ENCODE measurements at regions not wholly inside any gene's neighbourhood (a gene's known extent, or its start where the extent isn't known, plus 50 kb on each side); places are given as distances from the start of the nearest gene placed in this dataset.

DNA sequence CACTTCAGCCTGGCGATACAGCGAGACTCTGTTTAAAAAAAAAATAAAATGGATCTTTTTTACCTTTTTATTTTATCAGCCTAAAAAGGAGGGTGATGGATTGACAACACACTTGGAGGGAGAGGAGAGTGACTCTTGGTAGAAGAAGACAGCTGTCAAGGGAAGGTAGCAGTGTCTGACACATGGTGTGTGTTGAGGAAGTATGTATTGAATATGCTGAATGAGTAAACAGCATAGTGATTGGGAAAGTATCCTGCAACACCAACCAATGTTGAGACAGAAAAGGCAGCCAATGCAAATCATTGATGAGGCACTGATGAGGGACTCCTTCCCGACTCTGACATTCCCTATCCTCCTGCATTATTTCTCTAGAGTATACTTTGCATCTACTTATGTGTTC lies 306.4 kb downstream of the LPIN1 start:
- H3K4me3 ChIP-seq (ENCODE audit: low read depth, low read length), result no peak overlapping the region
- Mint-ChIP-seq H3K36me3 (no peaks in the 10 kb centered on the region), H3K4me3 (no peak overlapping the region), H3K4me1 (peaks cover 0 to 13% (median under 1%) of the 10 kb centered on the region in 4 donors), H3K27ac (no peak overlapping the region), H3K9me3 (peaks cover 0 to 9% (median 3%) of the 10 kb centered on the region in 7 donors), H3K27me3 (peaks cover 19% of the 10 kb centered on the region)
- no peak overlapping the region for H3K27ac ChIP-seq (ENCODE audit: insufficient read depth, low read length, poor library complexity, severe bottlenecking)
- H3K27me3 ChIP-seq (ENCODE audit: control insufficient read depth, insufficient read depth, low read length), result no peaks in the 10 kb centered on the region
- H3K4me1 ChIP-seq (ENCODE audit: control insufficient read depth, insufficient read depth, low read length, poor library complexity, severe bottlenecking), result no peaks in the 10 kb centered on the region
- H3K36me3 ChIP-seq (ENCODE audit: control insufficient read depth, insufficient read depth, low read length), result no peaks in the 10 kb centered on the region
- ATAC-seq (ENCODE audit: low read depth in 2 of 2) (no peak), DNase-seq (no peak)
- no peaks in the 10 kb centered on the region for H3K9me3 ChIP-seq (ENCODE audit: control insufficient read depth in 2 of 2, low read length in 2 of 2)

DNA sequence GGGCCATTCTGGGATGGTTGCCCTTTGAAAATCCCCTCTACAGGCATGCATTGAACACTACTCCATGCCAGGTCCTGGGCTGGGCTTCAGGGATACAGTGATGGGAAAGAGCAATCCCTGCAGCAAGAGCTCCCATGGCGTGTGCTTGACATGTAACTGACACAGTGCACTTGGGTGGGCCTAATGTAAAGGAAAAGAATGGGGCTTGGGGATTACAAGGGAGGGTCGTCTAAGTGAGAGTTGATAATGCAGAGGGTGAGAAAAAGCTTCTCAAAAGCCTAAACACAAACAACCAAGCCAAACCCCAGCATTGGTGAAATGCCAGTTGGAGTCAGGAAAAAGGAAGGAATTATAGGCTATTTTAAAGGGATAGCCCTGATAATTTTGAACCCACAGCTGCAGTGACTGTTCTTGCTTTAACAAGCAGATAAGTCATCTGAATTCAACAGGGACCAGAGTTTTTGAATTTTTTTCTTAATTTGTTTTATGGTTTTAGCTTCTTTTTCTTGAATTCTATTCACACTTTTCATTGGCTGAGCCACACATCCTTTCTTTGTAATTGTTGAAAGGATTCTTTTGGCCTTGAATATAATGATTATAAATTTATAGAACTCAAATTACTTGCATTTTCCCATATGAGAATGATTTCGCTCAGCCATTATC lies 308.7 kb downstream of the LPIN1 start:
- Histone ChIP-seq H3K4me1 (ENCODE audit: control insufficient read depth, insufficient read depth, low read length, poor library complexity, severe bottlenecking) (no peaks in the 10 kb centered on the region), H3K36me3 (ENCODE audit: control insufficient read depth, insufficient read depth, low read length) (no peaks in the 10 kb centered on the region)
- H3K4me1 Mint-ChIP-seq, result peaks cover 0 to 8% (median 4%) of the 10 kb centered on the region in 4 donors

GRCh38 chr2:12057436-12058166 lies 311.2 kb downstream of the LPIN1 start:
- no peaks in the 10 kb centered on the region for H3K36me3 ChIP-seq (ENCODE audit: control insufficient read depth, insufficient read depth, low read length)
- Mint-ChIP-seq H3K27me3 (peaks cover 29% of the 10 kb centered on the region), H3K27ac (peak overlapping the region in 1 of 3 donors; percentile 5), H3K4me1 (peaks cover 0 to 9% (median 1%) of the 10 kb centered on the region in 4 donors), H3K36me3 (no peaks in the 10 kb centered on the region), H3K9me3 (peaks cover 0 to 9% (median 2%) of the 10 kb centered on the region in 7 donors), H3K4me3 (no peak overlapping the region)
- peaks cover 4% of the 10 kb centered on the region for H3K27me3 ChIP-seq (ENCODE audit: control insufficient read depth, insufficient read depth, low read length)
- H3K9me3 ChIP-seq (ENCODE audit: control insufficient read depth in 2 of 2, low read length in 2 of 2), result no peaks in the 10 kb centered on the region
- DNase-seq, result no peak
- H3K4me3 ChIP-seq (ENCODE audit: low read depth, low read length), result no peak overlapping the region
- H3K4me1 ChIP-seq (ENCODE audit: control insufficient read depth, insufficient read depth, low read length, poor library complexity, severe bottlenecking), result no peaks in the 10 kb centered on the region
- peak; percentile 57 to 67 for ATAC-seq (ENCODE audit: low read depth in 2 of 2)
- H3K27ac ChIP-seq (ENCODE audit: insufficient read depth, low read length, poor library complexity, severe bottlenecking), result no peak overlapping the region

More for the DNA sequence above, 308.7 kb downstream of the LPIN1 start:
- peaks cover 4% of the 10 kb centered on the region for H3K27me3 ChIP-seq (ENCODE audit: control insufficient read depth, insufficient read depth, low read length)
- no peaks in the 10 kb centered on the region for H3K36me3 Mint-ChIP-seq
- H3K27ac Mint-ChIP-seq, result no peak overlapping the region
- ATAC-seq (ENCODE audit: low read depth in 2 of 2), result no peak
- no peak overlapping the region for H3K4me3 Mint-ChIP-seq
- H3K9me3 Mint-ChIP-seq, result peaks cover 0 to 9% (median 2%) of the 10 kb centered on the region in 7 donors
- no peak for DNase-seq
- peaks cover 28% of the 10 kb centered on the region for H3K27me3 Mint-ChIP-seq
- no peak overlapping the region for H3K4me3 ChIP-seq (ENCODE audit: low read depth, low read length)
- no peak overlapping the region for H3K27ac ChIP-seq (ENCODE audit: insufficient read depth, low read length, poor library complexity, severe bottlenecking)
- no peaks in the 10 kb centered on the region for H3K9me3 ChIP-seq (ENCODE audit: control insufficient read depth in 2 of 2, low read length in 2 of 2)

- Histone ChIP-seq H3K27ac (ENCODE audit: insufficient read depth, low read length, poor library complexity, severe bottlenecking) (no peak overlapping the region), H3K4me1 (ENCODE audit: control insufficient read depth, insufficient read depth, low read length, poor library complexity, severe bottlenecking) (no peaks in the 10 kb centered on the region), H3K36me3 (ENCODE audit: control insufficient read depth, insufficient read depth, low read length) (no peaks in the 10 kb centered on the region), H3K9me3 (ENCODE audit: control insufficient read depth in 2 of 2, low read length in 2 of 2) (no peaks in the 10 kb centered on the region), H3K4me3 (ENCODE audit: low read depth, low read length) (no peak overlapping the region), H3K27me3 (ENCODE audit: control insufficient read depth, insufficient read depth, low read length) (peaks cover 4% of the 10 kb centered on the region)
- Mint-ChIP-seq H3K4me1 (peaks cover 0 to 9% (median 2%) of the 10 kb centered on the region in 4 donors), H3K27me3 (peaks cover 21% of the 10 kb centered on the region), H3K27ac (no peak overlapping the region), H3K36me3 (no peaks in the 10 kb centered on the region), H3K4me3 (no peak overlapping the region), H3K9me3 (peaks cover 0 to 4% (median 0%) of the 10 kb centered on the region in 7 donors)
- ATAC-seq (ENCODE audit: low read depth in 2 of 2) (no peak), DNase-seq (no peak)
Measured at GRCh38 chr2:12059616-12060441, 313.4 kb downstream of the LPIN1 start.

DNA sequence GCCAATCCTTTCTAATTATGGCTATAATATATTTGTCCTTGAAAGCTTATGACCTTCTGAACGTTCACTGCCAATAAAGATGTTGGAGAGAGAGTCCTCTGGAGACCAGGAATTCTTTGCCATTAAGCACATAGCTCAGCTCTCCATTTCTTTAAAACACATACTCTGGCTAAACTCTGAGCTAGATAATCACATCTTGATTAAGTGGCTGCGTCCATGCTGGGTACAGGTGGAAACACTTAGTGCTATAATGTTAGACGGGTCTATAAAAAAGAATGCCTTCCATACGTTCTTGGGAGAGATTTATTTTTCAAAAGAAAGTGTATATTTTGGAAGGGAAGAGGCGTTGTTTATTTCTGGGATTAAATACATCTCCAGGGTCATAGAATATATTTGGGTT lies 314.5 kb downstream of the LPIN1 start:
- H3K36me3 Mint-ChIP-seq, result no peaks in the 10 kb centered on the region
- H3K4me1 Mint-ChIP-seq, result peaks cover 0 to 9% (median 3%) of the 10 kb centered on the region in 4 donors
- H3K4me1 ChIP-seq (ENCODE audit: control insufficient read depth, insufficient read depth, low read length, poor library complexity, severe bottlenecking), result no peaks in the 10 kb centered on the region

GRCh38 chr2:12061286-12062052 lies 315.0 kb downstream of the LPIN1 start:
- DNase-seq, result no peak
- H3K9me3 ChIP-seq (ENCODE audit: control insufficient read depth in 2 of 2, low read length in 2 of 2), result no peaks in the 10 kb centered on the region
- no peak overlapping the region for H3K4me3 ChIP-seq (ENCODE audit: low read depth, low read length)
- no peak for ATAC-seq (ENCODE audit: low read depth in 2 of 2)
- H3K27me3 Mint-ChIP-seq, result peaks cover 23% of the 10 kb centered on the region
- no peaks in the 10 kb centered on the region for H3K36me3 Mint-ChIP-seq
- no peak overlapping the region for H3K27ac ChIP-seq (ENCODE audit: insufficient read depth, low read length, poor library complexity, severe bottlenecking)
- peaks cover 4% of the 10 kb centered on the region for H3K27me3 ChIP-seq (ENCODE audit: control insufficient read depth, insufficient read depth, low read length)
- H3K4me3 Mint-ChIP-seq, result no peak overlapping the region
- peak overlapping the region in 1 of 3 donors; percentile 11 for H3K27ac Mint-ChIP-seq
- no peaks in the 10 kb centered on the region for H3K36me3 ChIP-seq (ENCODE audit: control insufficient read depth, insufficient read depth, low read length)
- peaks cover 0 to 9% (median 3%) of the 10 kb centered on the region in 4 donors for H3K4me1 Mint-ChIP-seq
- H3K4me1 ChIP-seq (ENCODE audit: control insufficient read depth, insufficient read depth, low read length, poor library complexity, severe bottlenecking), result no peaks in the 10 kb centered on the region
- H3K9me3 Mint-ChIP-seq, result peaks cover 0 to 1% (median 0%) of the 10 kb centered on the region in 7 donors

More for the DNA sequence above, 314.5 kb downstream of the LPIN1 start:
- H3K9me3 Mint-ChIP-seq, result peaks cover 0 to 2% (median 0%) of the 10 kb centered on the region in 7 donors
- Histone ChIP-seq H3K4me3 (ENCODE audit: low read depth, low read length) (no peak overlapping the region), H3K36me3 (ENCODE audit: control insufficient read depth, insufficient read depth, low read length) (no peaks in the 10 kb centered on the region), H3K27me3 (ENCODE audit: control insufficient read depth, insufficient read depth, low read length) (peaks cover 4% of the 10 kb centered on the region), H3K9me3 (ENCODE audit: control insufficient read depth in 2 of 2, low read length in 2 of 2) (no peaks in the 10 kb centered on the region), H3K27ac (ENCODE audit: insufficient read depth, low read length, poor library complexity, severe bottlenecking) (no peak overlapping the region)
- no peak overlapping the region for H3K4me3 Mint-ChIP-seq
- ATAC-seq (ENCODE audit: low read depth in 2 of 2) (no peak), DNase-seq (no peak)
- peaks cover 21% of the 10 kb centered on the region for H3K27me3 Mint-ChIP-seq
- H3K27ac Mint-ChIP-seq, result no peak overlapping the region

GRCh38 chr2:12062053-12062395 lies 315.6 kb downstream of the LPIN1 start:
- Histone ChIP-seq H3K27me3 (ENCODE audit: control insufficient read depth, insufficient read depth, low read length) (peaks cover 4% of the 10 kb centered on the region), H3K4me1 (ENCODE audit: control insufficient read depth, insufficient read depth, low read length, poor library complexity, severe bottlenecking) (no peaks in the 10 kb centered on the region), H3K27ac (ENCODE audit: insufficient read depth, low read length, poor library complexity, severe bottlenecking) (no peak overlapping the region), H3K9me3 (ENCODE audit: control insufficient read depth in 2 of 2, low read length in 2 of 2) (no peaks in the 10 kb centered on the region), H3K36me3 (ENCODE audit: control insufficient read depth, insufficient read depth, low read length) (no peaks in the 10 kb centered on the region), H3K4me3 (ENCODE audit: low read depth, low read length) (no peak overlapping the region)
- H3K36me3 Mint-ChIP-seq, result no peaks in the 10 kb centered on the region
- H3K27ac Mint-ChIP-seq, result peak overlapping the region in 1 of 3 donors; percentile 11
- H3K4me3 Mint-ChIP-seq, result no peak overlapping the region
- ATAC-seq (ENCODE audit: low read depth in 2 of 2), result no peak
- peaks cover 21% of the 10 kb centered on the region for H3K27me3 Mint-ChIP-seq
- no peak for DNase-seq
- peaks cover 0 to 1% (median 0%) of the 10 kb centered on the region in 7 donors for H3K9me3 Mint-ChIP-seq
- H3K4me1 Mint-ChIP-seq, result peaks cover 0 to 9% (median 3%) of the 10 kb centered on the region in 4 donors

Data from CD4-positive, CD25-positive, alpha-beta regulatory T cell (primary cell).